ENCODE measurements at regions not wholly inside any gene's neighbourhood (a gene's known extent, or its start where the extent isn't known, plus 50 kb on each side); places are given as distances from the start of the nearest gene placed in this dataset.
A peak's percentile ranks its signal among the peaks of the same experiment; 100 is the strongest.

DNA sequence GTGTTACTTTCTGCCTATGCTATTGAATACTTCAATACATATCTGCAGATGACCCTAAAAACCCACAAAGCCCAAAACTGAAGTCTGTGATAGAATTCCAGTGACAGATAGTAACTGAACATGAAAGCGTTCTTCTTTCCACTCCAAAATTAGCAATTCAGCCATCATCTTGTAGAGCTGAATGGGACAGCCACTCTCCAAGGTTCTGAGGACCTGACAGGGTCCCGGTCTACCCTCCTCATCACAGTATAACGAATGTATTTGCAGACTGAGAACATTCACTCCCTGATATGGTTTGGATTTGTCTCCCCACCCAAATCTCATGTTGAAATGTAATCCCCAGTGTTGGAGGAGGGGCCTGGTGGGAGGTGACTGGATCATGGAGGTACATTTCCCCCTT, 189.5 kb downstream of the MTCL1 start:
- TF ChIP-seq, protein P1, sequence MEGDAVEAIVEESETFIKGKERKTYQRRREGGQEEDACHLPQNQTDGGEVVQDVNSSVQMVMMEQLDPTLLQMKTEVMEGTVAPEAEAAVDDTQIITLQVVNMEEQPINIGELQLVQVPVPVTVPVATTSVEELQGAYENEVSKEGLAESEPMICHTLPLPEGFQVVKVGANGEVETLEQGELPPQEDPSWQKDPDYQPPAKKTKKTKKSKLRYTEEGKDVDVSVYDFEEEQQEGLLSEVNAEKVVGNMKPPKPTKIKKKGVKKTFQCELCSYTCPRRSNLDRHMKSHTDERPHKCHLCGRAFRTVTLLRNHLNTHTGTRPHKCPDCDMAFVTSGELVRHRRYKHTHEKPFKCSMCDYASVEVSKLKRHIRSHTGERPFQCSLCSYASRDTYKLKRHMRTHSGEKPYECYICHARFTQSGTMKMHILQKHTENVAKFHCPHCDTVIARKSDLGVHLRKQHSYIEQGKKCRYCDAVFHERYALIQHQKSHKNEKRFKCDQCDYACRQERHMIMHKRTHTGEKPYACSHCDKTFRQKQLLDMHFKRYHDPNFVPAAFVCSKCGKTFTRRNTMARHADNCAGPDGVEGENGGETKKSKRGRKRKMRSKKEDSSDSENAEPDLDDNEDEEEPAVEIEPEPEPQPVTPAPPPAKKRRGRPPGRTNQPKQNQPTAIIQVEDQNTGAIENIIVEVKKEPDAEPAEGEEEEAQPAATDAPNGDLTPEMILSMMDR (IDR thresholded peaks at IDR 0.05; ENCODE audit: control insufficient read depth, extremely low read depth, insufficient read depth) = no peak
- no peak overlapping the region for H3K4me3 ChIP-seq (ENCODE audit: low read depth, low read length)
- no peak for DNase-seq (ENCODE audit: low read depth)

DNA sequence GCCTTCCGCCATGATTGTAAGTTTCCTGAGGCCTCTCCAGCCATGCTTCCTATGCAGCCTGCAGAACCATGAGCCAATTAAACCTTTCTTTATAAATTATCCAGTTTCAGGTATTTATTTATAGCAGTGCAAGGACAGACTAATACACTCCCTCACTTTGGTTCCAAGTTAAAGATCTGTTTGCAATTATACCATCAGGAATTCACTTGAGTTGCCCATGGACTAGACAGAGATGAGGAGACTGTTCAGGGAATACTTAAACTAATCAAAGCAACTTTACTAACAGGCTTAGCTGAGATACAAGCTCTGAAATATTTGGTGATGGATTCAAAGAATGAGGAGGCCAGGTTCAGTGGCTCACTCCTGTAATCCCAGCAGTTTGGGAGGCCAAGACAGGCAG, 190.0 kb downstream of the MTCL1 start:
- TF ChIP-seq, protein P1 (IDR thresholded peaks at IDR 0.05; ENCODE audit: control insufficient read depth, extremely low read depth, insufficient read depth) = no peak
- DNase-seq (ENCODE audit: low read depth) = no peak
- no peak overlapping the region for H3K4me3 ChIP-seq (ENCODE audit: low read depth, low read length)

DNA sequence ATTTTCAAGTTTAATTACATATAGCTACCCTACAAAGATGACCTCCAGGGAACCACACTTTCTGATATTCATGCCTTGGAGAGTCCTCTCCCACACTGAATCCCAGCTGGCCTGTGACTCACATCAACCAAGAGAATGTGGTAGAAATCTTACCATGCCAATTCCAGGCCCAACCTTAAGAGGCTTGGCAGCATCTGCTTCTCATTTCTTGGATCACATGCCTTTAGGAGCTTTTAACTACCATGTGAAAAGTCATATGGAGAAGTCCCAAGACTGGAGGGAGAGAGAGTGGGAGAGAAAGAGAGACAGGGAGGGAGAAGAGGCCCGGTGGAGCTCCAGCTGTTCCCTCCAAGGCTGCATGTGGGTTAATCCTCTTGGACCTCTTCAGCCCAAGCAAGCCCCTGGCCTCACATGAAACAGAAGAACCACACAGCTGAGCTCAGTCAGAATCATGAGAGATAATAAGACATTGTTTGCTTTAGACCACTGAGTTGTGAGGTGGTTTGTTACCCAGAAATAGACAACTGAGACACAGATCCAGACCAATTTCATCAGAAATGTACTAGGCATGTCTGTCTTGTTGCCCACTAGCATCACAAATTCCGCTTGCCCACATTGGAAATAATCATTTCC, 190.7 kb downstream of the MTCL1 start:
- TF ChIP-seq, protein P1 (IDR thresholded peaks at IDR 0.05; ENCODE audit: control insufficient read depth, extremely low read depth, insufficient read depth) = no peak
- H3K4me3 ChIP-seq (ENCODE audit: low read depth, low read length) = no peak overlapping the region
- DNase-seq (ENCODE audit: low read depth) = no peak

DNA sequence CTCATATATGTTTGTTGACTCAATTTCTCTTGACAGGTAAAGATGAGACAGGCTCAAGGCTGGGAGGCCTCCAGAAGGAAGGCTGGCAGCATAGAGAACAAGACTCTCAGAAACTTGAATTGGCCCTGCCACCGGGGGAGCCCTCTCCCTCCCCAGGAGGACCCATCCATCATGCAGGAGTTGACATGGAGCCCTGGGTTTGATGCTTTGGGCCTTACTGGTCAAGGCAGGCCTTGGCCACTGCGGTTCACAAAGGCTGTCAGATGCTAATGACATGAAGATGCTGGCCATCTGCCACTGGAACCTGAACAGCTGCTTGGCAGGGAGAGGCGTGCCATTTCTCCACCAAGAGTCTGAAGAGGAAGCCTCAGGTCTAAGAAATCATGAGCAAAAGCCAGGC, 193.6 kb downstream of the MTCL1 start:
- H3K4me3 ChIP-seq (ENCODE audit: low read depth, low read length) = no peak overlapping the region
- TF ChIP-seq, protein P1 (IDR thresholded peaks at IDR 0.05; ENCODE audit: control insufficient read depth, extremely low read depth, insufficient read depth) = no peak
- no peak for DNase-seq (ENCODE audit: low read depth)

DNA sequence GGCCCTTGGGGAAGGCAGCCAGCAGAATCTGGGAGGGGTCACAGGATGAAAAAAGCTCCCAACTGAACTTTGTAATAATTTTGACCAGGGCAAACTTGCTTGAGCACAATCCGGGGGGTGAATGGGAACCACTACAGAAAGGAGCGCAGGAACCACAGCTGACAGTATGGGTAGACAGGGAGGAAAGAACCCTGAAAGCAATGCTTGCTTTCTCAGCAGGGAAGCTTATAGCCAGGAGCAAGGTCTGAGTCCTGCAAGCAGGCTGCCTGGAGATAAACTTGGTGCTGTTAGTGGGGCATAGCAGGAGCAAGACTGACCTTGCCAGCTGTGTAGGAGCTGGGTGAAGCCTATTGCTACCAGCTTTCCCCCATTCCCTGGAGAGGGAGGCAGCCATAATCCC, 195.2 kb downstream of the MTCL1 start:
- no peak overlapping the region for H3K4me3 ChIP-seq (ENCODE audit: low read depth, low read length)
- TF ChIP-seq, protein P1 (IDR thresholded peaks at IDR 0.05; ENCODE audit: control insufficient read depth, extremely low read depth, insufficient read depth) = no peak
- DNase-seq (ENCODE audit: low read depth) = no peak

DNA sequence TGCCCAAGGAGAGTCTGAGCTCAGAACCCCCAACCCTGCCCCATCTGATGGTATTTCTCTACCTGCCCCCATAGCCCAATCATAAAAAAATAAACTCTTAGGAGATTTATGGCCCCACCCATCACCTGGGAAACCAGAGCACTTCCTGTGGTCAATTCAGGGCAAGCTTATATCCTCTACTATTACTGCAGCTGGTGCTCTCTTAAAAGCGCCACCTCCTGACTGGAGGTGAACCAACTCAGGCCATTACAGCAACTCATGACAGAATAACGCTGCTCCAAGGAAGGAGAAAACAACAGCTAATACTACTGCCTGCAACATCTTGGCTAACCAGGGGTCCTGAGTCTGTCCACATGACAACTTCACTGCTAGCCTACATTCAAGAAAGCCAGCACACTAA, 195.7 kb downstream of the MTCL1 start:
- TF ChIP-seq, protein P1 (IDR thresholded peaks at IDR 0.05; ENCODE audit: control insufficient read depth, extremely low read depth, insufficient read depth) = 0 out of 2 replicates have a peak, but pooled peaks have one; percentile 1
- H3K4me3 ChIP-seq (ENCODE audit: low read depth, low read length) = no peak overlapping the region
- DNase-seq (ENCODE audit: low read depth) = no peak

DNA sequence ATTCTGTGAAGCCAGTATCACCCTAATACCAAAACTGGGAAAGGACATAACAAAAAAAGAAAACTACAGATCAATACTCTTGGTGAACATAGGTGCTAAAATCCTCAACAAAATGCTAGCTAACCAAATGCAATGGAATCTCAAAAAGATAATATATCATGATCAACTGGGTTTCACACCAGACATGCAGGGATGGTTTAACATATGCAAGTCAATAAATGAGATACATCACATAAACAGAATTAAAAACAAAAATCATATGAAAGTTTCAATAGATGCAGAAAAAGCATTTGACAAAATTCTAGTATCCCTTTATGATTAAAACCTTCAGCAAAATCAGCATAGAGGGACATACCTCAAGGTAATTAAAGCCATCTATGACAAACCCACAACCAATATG, 198.2 kb upstream of the NDUFV2 start:
- no peak overlapping the region for H3K4me3 ChIP-seq (ENCODE audit: low read depth, low read length)
- TF ChIP-seq, protein P1 (IDR thresholded peaks at IDR 0.05; ENCODE audit: control insufficient read depth, extremely low read depth, insufficient read depth) = no peak
- no peak for DNase-seq (ENCODE audit: low read depth)

Data from LNCaP clone FGC (cell line).